ENCODE measurements at regions not wholly inside any gene's neighbourhood (a gene's known extent, or its start where the extent isn't known, plus 50 kb on each side); places are given as distances from the start of the nearest gene placed in this dataset.

DNA sequence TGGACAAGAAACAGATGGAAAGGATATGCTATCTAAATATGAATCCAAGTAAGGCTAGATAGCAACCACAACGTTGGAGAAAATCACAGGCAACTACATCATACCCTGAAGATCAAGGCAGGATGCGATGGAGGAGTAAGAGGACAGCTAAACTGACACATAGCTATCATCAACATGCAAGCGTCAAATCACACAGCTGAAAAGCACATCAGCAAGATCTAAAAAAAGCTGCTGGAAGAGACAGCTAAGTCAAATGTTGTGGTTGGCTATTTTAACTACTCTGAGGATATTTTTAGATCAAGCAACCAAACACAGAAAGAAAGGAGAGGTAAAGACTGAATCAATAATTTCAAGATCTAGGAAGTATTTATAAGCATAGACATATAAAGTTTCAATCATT lies 466.9 kb downstream of the BRD1 start:
- no peak for DNase-seq (ENCODE audit: low read depth in 1 of 2, low spot score in 1 of 2)
- in situ Hi-C loops (cut with HindIII; ENCODE audit: low pct_unique_long_range_greater_than_20kb, low sequenced_read_pairs): no loop called here
- TF ChIP-seq JUND (IDR thresholded peaks at IDR 0.05; ENCODE audit: low read depth): no peak

DNA sequence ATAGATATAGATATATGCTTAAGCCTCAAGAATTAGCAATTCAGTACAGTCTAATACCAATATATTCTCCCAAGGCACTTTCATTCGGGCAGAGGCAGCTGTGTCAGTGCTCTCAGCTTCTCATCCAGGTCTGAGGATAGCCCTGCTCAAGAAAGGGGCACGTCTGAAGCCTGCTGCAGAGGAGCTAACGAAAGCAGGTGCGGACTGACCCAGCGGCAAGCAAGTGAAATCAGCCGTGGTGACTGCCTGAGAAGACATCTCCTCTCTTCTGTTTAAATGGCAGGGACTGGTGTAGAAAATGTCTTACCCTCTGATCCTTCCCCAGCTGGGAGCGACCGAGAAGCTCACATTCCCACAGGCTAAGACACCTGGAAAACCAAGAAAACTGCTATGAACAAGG lies 468.6 kb downstream of the BRD1 start:
- TF ChIP-seq JUND (IDR thresholded peaks at IDR 0.05; ENCODE audit: low read depth): no peak
- in situ Hi-C loops (cut with HindIII; ENCODE audit: low pct_unique_long_range_greater_than_20kb, low sequenced_read_pairs): no loop called here
- no peak for DNase-seq (ENCODE audit: low read depth in 1 of 2, low spot score in 1 of 2)

DNA sequence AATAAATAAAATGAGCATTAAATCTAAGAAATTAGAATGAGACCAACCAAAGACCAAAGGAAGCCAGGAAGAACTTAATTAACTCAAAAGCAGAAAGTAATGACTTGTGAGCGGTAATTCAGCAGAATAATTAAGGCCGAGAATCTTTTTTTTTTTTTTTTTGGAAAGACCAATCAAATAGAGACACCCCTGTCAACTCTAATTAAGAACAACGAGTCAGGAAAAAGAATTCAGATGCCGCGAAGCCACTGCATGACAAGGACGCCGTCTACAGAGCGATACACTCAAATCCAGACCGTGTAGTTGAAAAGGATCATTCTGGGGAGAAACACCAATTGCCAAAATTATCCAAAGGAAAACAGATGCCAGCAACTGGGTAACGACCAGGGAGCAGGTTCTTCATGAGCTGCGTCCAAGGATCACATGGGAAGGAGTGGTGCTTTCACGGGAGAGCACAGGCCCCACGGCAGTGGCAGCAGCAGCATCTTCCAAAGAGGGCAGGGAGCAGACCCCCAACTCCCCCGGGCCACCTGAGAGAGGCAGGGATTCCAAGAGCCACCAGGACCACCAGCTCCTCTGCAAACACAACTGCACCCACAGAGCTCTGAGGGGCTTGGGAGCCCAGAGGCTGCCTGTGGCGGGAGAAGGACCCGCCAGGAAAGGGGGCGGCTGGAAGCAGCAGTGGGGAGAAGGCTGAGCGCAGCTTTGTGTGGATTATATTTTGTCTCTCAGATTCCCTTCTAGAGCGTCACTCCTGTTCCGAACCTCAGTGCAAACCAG lies 469.8 kb downstream of the BRD1 start:
- in situ Hi-C loops (cut with HindIII; ENCODE audit: low pct_unique_long_range_greater_than_20kb, low sequenced_read_pairs): no loop called here
- no peak for DNase-seq (ENCODE audit: low read depth in 1 of 2, low spot score in 1 of 2)
- TF ChIP-seq JUND (IDR thresholded peaks at IDR 0.05; ENCODE audit: low read depth): no peak

DNA sequence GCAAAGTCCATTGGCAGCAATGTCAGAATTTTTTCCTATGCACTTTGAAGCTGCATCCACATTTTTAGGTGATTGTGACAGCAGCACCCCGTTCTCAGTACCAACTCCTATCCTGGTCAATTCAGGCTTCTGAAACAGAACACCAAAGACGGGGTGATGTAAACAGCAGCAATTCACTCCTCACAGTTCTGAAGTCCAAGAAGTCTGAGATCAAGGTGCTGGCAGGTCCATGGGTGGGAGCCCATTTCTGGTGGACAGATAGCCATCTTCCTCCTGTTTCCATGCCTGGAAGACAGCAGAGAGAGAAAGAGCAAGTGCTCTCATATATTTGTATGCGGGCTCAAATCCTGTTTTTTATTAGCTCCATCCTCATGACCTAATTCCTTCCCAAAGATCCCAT lies 471.2 kb downstream of the BRD1 start:
- DNase-seq (ENCODE audit: low read depth in 1 of 2, low spot score in 1 of 2): no peak
- TF ChIP-seq JUND (IDR thresholded peaks at IDR 0.05; ENCODE audit: low read depth): no peak
- in situ Hi-C loops (cut with HindIII; ENCODE audit: low pct_unique_long_range_greater_than_20kb, low sequenced_read_pairs): no loop called here

DNA sequence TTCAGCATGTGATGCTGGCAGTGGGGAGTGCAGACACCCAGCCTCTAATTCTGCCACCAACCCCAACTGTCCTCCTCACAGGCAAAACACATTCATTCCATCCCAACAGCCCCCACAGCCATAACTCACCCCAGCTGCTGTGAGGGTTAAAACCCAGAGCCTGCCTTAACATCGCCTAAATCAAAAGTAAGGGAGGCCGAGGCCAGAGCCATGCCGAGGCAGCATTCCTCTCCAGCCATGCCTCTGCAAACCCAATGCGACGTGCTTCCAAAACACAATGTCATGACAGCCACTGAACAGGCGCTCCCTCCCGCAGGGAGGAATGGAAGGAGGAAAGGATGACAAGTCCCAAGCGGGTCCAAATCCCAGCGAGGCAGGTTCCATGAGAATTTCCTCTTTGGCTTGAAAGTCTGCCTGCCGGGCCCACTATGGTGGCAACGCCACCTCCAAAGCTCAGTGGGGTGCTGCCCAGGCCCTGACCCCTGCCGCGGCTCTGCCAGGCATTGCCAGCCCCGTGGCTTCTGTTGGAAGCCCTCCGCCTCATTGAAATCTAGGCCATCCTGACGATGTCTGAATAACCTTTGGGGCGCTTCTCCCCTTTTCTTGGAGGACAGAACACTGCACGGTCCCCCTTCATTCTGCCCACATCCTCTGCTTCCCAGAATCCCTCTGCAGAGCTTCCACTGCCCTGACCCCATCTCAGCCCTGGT lies 472.3 kb downstream of the BRD1 start:
- TF ChIP-seq JUND (IDR thresholded peaks at IDR 0.05; ENCODE audit: low read depth): no peak
- in situ Hi-C loops (cut with HindIII; ENCODE audit: low pct_unique_long_range_greater_than_20kb, low sequenced_read_pairs): no loop called here
- no peak for DNase-seq (ENCODE audit: low read depth in 1 of 2, low spot score in 1 of 2)

DNA sequence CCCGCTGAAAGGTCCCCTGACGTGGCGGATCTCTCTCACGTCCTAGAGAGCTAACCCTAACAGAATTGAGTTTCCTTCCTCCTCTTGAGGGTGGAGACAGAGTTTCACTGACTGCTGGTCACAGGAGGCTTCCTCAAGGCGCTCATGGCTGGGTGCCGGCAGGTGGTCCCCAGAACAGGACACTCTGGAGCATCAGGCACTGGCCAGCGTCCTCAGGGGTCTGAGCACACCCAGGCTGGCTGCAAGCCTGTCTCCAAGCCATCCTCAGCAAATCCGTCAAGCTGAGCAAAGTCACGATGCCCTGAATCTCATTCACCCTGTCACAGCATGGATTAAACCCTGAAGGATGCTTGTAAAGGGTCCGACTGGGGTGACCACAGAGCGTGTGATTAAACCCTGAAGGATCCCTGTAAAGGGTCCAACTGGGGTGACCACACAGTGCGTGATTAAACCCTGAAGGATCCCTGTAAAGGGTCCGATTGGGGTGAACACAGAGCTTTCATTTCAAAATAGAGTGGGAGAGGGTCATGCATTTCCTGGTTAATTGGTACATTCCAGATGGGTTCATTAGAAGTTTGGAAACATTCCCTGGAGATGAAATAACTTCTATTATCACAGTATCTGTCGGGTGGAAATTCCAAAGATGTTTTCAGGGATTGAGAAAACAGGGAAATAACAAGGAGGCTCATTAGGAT lies 473.0 kb downstream of the BRD1 start:
- DNase-seq (ENCODE audit: low read depth in 1 of 2, low spot score in 1 of 2): no peak
- in situ Hi-C loops (cut with HindIII; ENCODE audit: low pct_unique_long_range_greater_than_20kb, low sequenced_read_pairs): no loop called here
- no peak for TF ChIP-seq JUND (IDR thresholded peaks at IDR 0.05; ENCODE audit: low read depth)

DNA sequence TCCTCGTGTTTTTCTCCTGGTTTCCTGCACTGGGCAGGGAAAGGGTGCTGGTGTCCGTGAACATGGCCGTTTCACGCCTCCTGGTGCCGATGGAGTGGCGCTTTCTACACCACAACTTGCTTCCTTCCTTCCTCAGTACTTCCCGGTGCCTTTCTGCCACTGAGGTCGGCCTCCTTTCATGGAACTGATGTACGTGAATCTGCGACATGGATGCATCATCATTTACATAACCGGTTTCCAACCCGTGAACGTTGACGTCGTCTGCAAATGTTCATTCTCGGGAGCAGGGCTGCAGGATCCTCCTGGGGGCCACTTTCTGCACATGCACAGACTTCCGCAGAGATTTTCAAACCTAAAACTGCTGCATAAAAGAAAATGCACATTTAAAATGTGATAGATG lies 474.4 kb downstream of the BRD1 start:
- no peak for DNase-seq (ENCODE audit: low read depth in 1 of 2, low spot score in 1 of 2)
- no peak for TF ChIP-seq JUND (IDR thresholded peaks at IDR 0.05; ENCODE audit: low read depth)
- in situ Hi-C loops (cut with HindIII; ENCODE audit: low pct_unique_long_range_greater_than_20kb, low sequenced_read_pairs): no loop called here

DNA sequence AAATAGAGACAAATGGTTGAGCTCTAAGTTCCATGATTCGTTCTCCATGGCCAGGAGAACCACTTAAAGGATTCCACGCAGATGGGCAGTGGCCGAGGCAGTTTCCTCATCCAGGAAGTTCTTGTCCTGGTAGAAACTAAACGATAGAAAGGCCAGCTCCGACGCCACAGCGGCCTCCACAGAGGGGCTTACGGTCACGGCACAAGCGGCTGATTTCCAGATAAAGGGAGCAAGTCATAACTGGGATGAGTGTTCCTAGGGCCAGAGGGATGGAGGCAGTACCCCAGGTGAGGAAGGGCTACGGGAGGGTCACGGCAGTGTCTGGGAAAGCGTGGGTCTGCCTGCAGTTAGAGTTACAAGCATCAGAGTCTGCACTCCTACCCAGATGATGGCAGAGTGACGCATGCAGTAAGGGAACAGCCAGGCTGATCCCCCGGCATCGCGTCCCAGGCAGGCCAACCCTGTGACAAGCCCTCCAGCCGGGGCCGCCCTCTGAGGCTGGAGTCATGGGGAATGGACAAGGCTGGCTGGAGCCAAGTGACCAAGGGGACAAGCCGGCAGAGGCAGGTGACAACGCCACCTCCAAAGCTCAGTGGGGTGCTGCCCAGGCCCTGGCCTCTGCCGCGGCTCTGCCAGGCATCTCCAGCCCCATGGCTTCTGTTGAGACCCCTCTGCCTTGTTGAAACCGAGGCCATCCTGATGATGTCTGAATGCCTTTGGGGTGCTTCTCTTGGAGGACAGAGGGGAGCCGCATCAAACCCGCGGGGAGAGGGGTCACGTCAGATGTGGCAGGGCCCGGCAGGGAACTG lies 475.1 kb downstream of the BRD1 start:
- in situ Hi-C loops (cut with HindIII; ENCODE audit: low pct_unique_long_range_greater_than_20kb, low sequenced_read_pairs): no loop called here
- DNase-seq (ENCODE audit: low read depth in 1 of 2, low spot score in 1 of 2): no peak
- no peak for TF ChIP-seq JUND (IDR thresholded peaks at IDR 0.05; ENCODE audit: low read depth)

DNA sequence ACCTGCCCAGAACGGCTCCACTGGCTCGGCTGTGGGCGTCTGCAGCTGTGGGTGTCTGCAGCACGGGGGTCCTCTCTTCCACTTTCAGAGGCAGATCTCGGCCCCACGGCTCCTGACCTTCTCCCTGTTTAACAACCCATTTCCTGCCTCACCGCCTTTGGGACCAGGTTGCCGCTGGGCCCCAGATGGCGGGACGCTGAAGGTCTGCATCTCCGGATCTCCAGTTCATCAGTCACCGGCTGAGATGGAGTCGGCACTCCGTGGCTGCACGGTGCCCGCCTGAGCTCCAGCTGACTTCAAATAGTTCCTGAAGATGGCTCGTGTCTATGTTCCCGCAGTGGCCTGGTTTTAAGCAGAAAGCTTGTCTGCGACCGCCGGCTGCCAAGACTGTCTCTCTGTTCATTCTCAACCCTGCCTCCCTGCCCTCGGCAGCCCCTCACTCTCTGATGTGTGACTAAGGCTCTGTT lies 475.9 kb downstream of the BRD1 start:
- DNase-seq (ENCODE audit: low read depth in 1 of 2, low spot score in 1 of 2): no peak
- in situ Hi-C loops (cut with HindIII; ENCODE audit: low pct_unique_long_range_greater_than_20kb, low sequenced_read_pairs): no loop called here
- TF ChIP-seq JUND (IDR thresholded peaks at IDR 0.05; ENCODE audit: low read depth): no peak

DNA sequence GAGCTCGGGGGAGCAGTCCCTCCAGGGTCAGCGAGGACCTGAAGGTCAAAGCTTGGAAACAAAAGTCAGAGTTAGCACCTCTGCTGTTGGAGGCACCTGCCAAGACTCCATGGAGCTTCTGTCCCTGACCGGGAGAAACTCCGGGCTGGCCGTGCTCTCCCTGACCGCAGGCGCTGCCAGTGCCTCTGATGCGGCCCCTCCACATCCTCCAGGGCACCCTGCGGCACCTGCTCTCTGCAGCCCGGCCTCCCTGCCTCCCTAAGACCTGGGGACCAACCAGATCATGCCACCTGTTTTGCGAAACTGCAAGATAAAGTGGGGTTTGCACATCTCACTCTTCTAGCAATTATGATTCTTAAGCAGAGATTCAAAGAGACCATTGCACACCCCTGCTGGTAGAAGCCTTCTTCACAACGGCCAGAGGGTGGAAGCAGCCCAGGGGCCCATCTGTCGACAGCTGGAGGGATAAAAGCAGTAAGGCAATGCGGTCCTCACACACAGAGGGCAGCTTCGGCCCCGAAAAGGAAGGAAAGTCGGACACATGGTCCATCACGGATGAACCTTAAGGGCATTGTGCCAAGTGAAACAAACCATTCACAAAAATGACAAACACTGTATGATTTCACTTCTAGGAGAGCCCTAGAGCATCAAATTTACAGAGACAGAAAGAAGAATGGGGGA lies 477.1 kb downstream of the BRD1 start:
- in situ Hi-C loops (cut with HindIII; ENCODE audit: low pct_unique_long_range_greater_than_20kb, low sequenced_read_pairs): no loop called here
- no peak for TF ChIP-seq JUND (IDR thresholded peaks at IDR 0.05; ENCODE audit: low read depth)
- DNase-seq (ENCODE audit: low read depth in 1 of 2, low spot score in 1 of 2): no peak

DNA sequence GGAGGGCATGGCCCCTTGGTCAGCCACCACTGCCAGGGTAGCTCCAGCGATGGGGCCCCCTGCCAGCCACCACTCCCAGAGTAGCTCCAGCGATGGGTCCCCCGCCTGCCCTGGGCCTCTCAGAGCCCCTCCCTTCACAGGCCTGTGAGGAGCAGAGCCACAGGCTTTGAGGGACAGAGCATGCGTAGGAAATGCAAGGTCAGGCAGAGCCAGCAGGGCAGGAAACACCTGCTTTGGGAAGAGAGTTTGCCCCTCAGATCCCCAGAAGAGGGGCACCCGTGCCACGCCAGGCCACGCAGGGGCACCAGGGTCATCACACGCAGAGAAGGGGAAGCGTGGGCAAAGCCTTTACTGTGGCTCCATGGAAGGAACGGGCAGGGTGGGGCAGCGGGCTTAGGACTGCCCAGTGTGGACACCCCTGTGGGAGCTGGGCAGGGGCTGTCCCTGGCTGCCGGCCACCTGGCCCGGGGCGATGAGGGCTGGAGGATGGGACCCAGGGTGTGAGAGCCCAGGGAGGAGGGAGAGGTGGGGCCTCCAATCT lies 477.8 kb downstream of the BRD1 start:
- in situ Hi-C loops (cut with HindIII; ENCODE audit: low pct_unique_long_range_greater_than_20kb, low sequenced_read_pairs): no loop called here
- TF ChIP-seq JUND (IDR thresholded peaks at IDR 0.05; ENCODE audit: low read depth): no peak
- no peak for DNase-seq (ENCODE audit: low read depth in 1 of 2, low spot score in 1 of 2)
